22Rv1 (cell line): ENCODE measurements at regions not wholly inside any gene's neighbourhood (a gene's known extent, or its start where the extent isn't known, plus 50 kb on each side); places are given as distances from the start of the nearest gene placed in this dataset.

ENCODE experiments used
- CTCF ChIP-seq: fragments of 450-650 bp; IDR thresholded peaks from 2 replicates; pipeline ENCODE4 v1.5.1; 2017; ENCODE audit warnings: mild to moderate bottlenecking
- ZFX ChIP-seq: fragments of 450-650 bp; IDR thresholded peaks from 2 replicates; pipeline ENCODE4 v1.6.1; 2017; ENCODE audit warnings: antibody characterized with exemption, borderline replicate concordance

DNA sequence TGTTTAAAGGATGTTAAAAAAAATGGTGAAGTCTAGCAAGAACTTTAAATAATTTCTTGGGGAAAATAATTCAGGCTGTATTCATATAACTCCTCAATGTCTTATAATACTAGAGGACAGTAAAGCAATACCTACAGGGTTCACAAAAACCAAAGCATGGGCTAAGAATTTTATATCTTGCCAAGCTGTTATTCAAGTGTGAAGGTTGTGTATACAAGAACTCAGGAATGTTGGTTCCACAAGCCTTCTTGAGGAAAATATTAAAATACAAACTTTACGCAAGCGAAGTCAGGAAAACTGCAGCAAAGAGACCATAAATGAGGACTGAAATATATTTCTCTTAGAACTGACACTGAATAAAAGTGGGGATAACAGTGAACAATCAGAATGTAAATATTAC lies 76.1 kb upstream of the DNAJC10 start:
- no peak for TF ChIP-seq CTCF
- TF ChIP-seq ZFX, result no peak
